ENCODE measurements at regions not wholly inside any gene's neighbourhood (a gene's known extent, or its start where the extent isn't known, plus 50 kb on each side); places are given as distances from the start of the nearest gene placed in this dataset.

DNA sequence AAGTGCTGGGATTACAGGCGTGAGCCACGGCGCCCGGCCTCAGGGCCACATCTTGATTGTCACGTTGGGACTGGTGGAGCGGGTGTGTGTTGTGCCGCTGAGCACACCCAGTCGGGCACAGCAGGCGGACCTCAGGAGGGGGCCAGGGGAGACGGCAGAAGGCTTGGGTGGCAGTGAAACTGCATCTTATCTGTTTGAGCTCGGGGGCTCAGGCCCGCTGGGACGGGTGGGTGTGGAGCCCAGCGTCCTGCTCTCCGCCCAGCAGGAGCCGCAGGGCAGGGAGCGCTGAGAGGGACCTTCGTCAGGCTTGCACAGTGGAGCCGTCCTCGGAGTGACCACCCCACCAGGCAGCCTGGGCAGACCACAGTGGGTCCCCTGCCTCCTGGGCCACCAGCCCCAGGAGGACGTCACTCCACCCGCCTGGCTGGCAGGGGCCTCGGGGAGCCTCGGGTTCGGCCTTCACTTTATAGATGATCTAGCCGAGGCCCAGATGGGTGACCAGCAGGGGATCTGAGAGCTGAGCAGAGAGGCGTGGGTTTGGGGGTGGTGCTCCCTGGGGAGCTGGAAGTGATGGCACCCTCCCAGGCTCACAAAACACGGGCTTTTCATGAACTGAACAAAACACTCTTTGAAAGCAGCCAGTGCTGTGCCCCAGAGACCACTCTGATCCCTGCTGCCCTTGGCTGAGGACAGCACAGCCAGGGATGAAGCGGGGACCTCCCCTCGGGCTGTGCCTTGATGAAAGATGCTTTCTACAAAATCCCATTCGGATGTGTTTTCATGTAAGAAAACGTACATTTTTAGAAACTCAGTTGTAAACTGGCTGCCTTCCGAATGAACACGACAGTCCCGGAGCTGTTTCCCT is 181.1 kb downstream of the SEC14L1 start:
- no peaks in the 10 kb centered on the region for H3K36me3 Mint-ChIP-seq (ENCODE audit: low read depth)
- no peaks in the 10 kb centered on the region for H3K9me3 Mint-ChIP-seq
- H3K4me3 Mint-ChIP-seq, result peak overlapping the region; percentile 38
- no peak for DNase-seq
- H3K27me3 Mint-ChIP-seq (ENCODE audit: low read depth, poor library complexity), result peaks cover 12% of the 10 kb centered on the region
- H3K4me1 Mint-ChIP-seq, result peaks cover 75% of the 10 kb centered on the region
- peak overlapping the region; percentile 99 for H3K27ac Mint-ChIP-seq
- TF ChIP-seq CTCF (IDR thresholded peaks at IDR 0.05), result no peak

- Mint-ChIP-seq H3K36me3 (ENCODE audit: low read depth) (no peaks in the 10 kb centered on the region), H3K9me3 (no peaks in the 10 kb centered on the region), H3K4me3 (peak overlapping the region; percentile 44), H3K27ac (peak overlapping the region; percentile 99), H3K27me3 (ENCODE audit: low read depth, poor library complexity) (peaks cover 12% of the 10 kb centered on the region), H3K4me1 (peaks cover 77% of the 10 kb centered on the region)
- DNase-seq, result peak; percentile 59
- no peak for TF ChIP-seq CTCF (IDR thresholded peaks at IDR 0.05)
Observed at GRCh38 chr17:77322514-77323412, 182.0 kb downstream of the SEC14L1 start.

DNA sequence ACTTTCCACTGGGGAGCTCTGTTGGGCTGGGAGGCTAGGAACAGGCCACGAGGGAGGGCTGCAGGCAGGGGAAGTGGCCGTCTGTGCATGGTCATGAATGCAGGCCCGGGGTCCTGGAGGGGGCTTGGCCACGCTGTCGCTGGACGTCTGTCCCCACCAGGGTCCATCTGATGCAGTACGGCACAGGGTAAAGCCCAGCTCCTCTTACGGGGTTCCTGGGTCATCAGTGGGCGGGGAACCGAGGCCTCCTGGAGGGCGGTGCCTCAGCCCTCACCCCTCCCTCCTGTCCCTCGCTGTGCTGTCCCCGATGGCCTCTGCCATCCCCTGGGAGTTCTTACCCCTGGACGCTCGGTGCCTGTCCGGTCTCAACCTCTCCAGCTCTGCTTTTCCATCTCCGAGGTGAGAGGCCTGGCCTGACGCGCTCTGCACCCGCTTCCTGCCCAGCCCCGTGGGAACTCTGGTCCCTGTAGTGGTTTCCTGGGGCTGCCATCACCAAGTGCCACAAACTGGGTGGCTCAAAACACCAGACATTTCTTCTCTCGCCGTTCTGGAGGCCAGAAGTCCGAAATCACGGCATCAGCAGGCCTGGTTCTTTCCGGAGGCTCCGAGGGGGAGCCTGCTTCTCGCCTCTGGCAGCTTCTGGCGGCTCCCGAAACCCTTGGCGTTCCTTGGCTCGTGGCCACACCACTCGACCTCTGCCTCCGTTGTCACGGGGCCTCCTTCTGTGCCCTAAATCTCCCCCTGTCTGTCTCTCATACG is 182.8 kb downstream of the SEC14L1 start:
- DNase-seq, result peak; percentile 40
- Mint-ChIP-seq H3K4me1 (peaks cover 74% of the 10 kb centered on the region), H3K4me3 (peak overlapping the region; percentile 44), H3K27ac (peak overlapping the region; percentile 99), H3K27me3 (ENCODE audit: low read depth, poor library complexity) (peaks cover 8% of the 10 kb centered on the region), H3K36me3 (ENCODE audit: low read depth) (no peaks in the 10 kb centered on the region), H3K9me3 (no peaks in the 10 kb centered on the region)
- TF ChIP-seq CTCF (IDR thresholded peaks at IDR 0.05), result no peak

DNA sequence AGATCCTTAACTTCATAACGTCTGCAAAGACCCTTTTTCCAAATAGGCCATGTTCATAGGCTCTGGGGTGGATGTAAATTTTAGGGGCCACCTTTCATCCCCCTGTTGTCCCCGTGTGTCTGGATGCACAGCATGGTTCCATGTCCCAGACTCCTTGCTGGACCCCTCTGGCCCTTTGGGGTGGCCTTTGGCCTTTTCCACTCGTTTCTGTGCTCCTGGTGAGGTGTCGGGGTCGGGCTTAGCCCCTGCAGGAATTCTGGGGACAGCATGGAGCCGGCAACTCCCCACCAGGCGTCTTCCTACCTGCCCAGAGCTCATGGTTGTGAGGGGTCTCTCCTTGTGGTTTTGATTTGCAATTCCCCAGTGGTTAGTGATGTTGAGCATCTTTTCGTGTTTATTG is 183.5 kb downstream of the SEC14L1 start:
- no peak overlapping the region for H3K4me3 Mint-ChIP-seq
- H3K4me1 Mint-ChIP-seq, result peaks cover 72% of the 10 kb centered on the region
- peaks cover 8% of the 10 kb centered on the region for H3K27me3 Mint-ChIP-seq (ENCODE audit: low read depth, poor library complexity)
- peak overlapping the region; percentile 99 for H3K27ac Mint-ChIP-seq
- no peaks in the 10 kb centered on the region for H3K9me3 Mint-ChIP-seq
- no peak for DNase-seq
- no peak for TF ChIP-seq CTCF (IDR thresholded peaks at IDR 0.05)
- H3K36me3 Mint-ChIP-seq (ENCODE audit: low read depth), result no peaks in the 10 kb centered on the region

- TF ChIP-seq CTCF (IDR thresholded peaks at IDR 0.05), result no peak
- Mint-ChIP-seq H3K27me3 (ENCODE audit: low read depth, poor library complexity) (peaks cover 11% of the 10 kb centered on the region), H3K4me3 (no peak overlapping the region), H3K4me1 (peaks cover 58% of the 10 kb centered on the region), H3K27ac (no peak overlapping the region), H3K9me3 (no peaks in the 10 kb centered on the region), H3K36me3 (ENCODE audit: low read depth) (no peaks in the 10 kb centered on the region)
- no peak for DNase-seq
Observed at GRCh38 chr17:77325577-77326075, 184.9 kb downstream of the SEC14L1 start.
